Skeletal muscle tissue (tissue), 4 donors: ENCODE measurements at regions not wholly inside any gene's neighbourhood (a gene's known extent, or its start where the extent isn't known, plus 50 kb on each side); places are given as distances from the start of the nearest gene placed in this dataset. TPM values are rescaled to one million over a fixed set of nuclear protein-coding genes. Genes with fewer than 3 reads are reported as not detected.

Experiments used
- H3K27ac ChIP-seq: one replicate; pipeline ENCODE4 v1.7.0; 2013; ENCODE audit warnings: mild to moderate bottlenecking, low read depth, low read length, inconsistent platforms
- H3K27me3 ChIP-seq, 3 donors: one replicate each; pipeline ENCODE4 v1.7.0; 2013; ENCODE audit warnings: low read length in 3 of 3; ENCODE audit not compliant: control insufficient read depth in 3 of 3, insufficient read depth in 3 of 3
- H3K36me3 ChIP-seq, 3 donors: one replicate each; pipeline ENCODE4 v1.7.0; 2013; ENCODE audit warnings: low read length in 3 of 3; ENCODE audit not compliant: control insufficient read depth in 3 of 3, insufficient read depth in 3 of 3
- H3K4me1 ChIP-seq, 3 donors: one replicate each; pipeline ENCODE4 v1.7.0; 2013; ENCODE audit warnings: low read length in 3 of 3, mild to moderate bottlenecking in 3 of 3; ENCODE audit not compliant: control insufficient read depth in 3 of 3, insufficient read depth in 3 of 3
- H3K4me3 ChIP-seq, 3 donors: one replicate each; pipeline ENCODE4 v1.7.0; 2013; ENCODE audit warnings: low read length in 3 of 3
- H3K9ac ChIP-seq, 3 donors: one replicate each; pipeline ENCODE4 v1.7.0; 2013; ENCODE audit warnings: low read length in 3 of 3, mild to moderate bottlenecking in 3 of 3, moderate library complexity in 2 of 3, low read depth in 1 of 3
- H3K9me3 ChIP-seq, 3 donors: one replicate each; pipeline ENCODE4 v1.7.0; 2013; ENCODE audit warnings: low read length in 3 of 3; ENCODE audit not compliant: control insufficient read depth in 3 of 3
- small RNA-seq: library from RNA; depleted of rRNA; stranded (forward); fragments of <200 nt; gene quantifications from one replicate; pipeline ENCODE3, GENCODE V24; 2014
- donor health status: Osteomylitis.

- no peak overlapping the region for H3K27ac ChIP-seq
- no peaks in the 10 kb centered on the region for H3K4me1 ChIP-seq
- no peaks in the 10 kb centered on the region for H3K27me3 ChIP-seq
- no peak overlapping the region for H3K9ac ChIP-seq
- no peaks in the 10 kb centered on the region for H3K36me3 ChIP-seq
- no peaks in the 10 kb centered on the region for H3K9me3 ChIP-seq
- no peak overlapping the region for H3K4me3 ChIP-seq
Observed at GRCh38 chr16:62135911-62136310, 99.7 kb upstream of the CDH8 start.

- Histone ChIP-seq H3K9ac (no peak overlapping the region), H3K4me1 (no peaks in the 10 kb centered on the region), H3K36me3 (no peaks in the 10 kb centered on the region), H3K27me3 (no peaks in the 10 kb centered on the region), H3K4me3 (no peak overlapping the region), H3K9me3 (no peaks in the 10 kb centered on the region), H3K27ac (no peak overlapping the region)
Observed at GRCh38 chr16:62135446-62135845, 99.2 kb upstream of the CDH8 start.

GRCh38 chr16:62130101-62130500 lies 93.9 kb upstream of the CDH8 start:
- H3K27me3 ChIP-seq = no peaks in the 10 kb centered on the region

GRCh38 chr16:62105244-62105643 lies 69.0 kb upstream of the CDH8 start:
- no peak overlapping the region for H3K27ac ChIP-seq
- H3K9ac ChIP-seq = no peak overlapping the region
- H3K27me3 ChIP-seq = no peaks in the 10 kb centered on the region
- H3K36me3 ChIP-seq = no peaks in the 10 kb centered on the region
- no peaks in the 10 kb centered on the region for H3K4me1 ChIP-seq
- no peaks in the 10 kb centered on the region for H3K9me3 ChIP-seq
- H3K4me3 ChIP-seq = no peak overlapping the region

More at GRCh38 chr16:62130101-62130500, 93.9 kb upstream of the CDH8 start:
- H3K4me3 ChIP-seq = no peak overlapping the region
- no peak overlapping the region for H3K9ac ChIP-seq
- H3K36me3 ChIP-seq = no peaks in the 10 kb centered on the region
- H3K4me1 ChIP-seq = no peaks in the 10 kb centered on the region
- H3K9me3 ChIP-seq = no peaks in the 10 kb centered on the region
- no peak overlapping the region for H3K27ac ChIP-seq

- H3K9ac ChIP-seq = no peak overlapping the region
- no peak overlapping the region for H3K27ac ChIP-seq
- H3K4me3 ChIP-seq = no peak overlapping the region
- no peaks in the 10 kb centered on the region for H3K27me3 ChIP-seq
- no peaks in the 10 kb centered on the region for H3K36me3 ChIP-seq
- H3K9me3 ChIP-seq = no peaks in the 10 kb centered on the region
- H3K4me1 ChIP-seq = no peaks in the 10 kb centered on the region
Observed at GRCh38 chr16:62102588-62102987, 66.3 kb upstream of the CDH8 start.

- H3K4me1 ChIP-seq = no peaks in the 10 kb centered on the region
- H3K9me3 ChIP-seq = no peaks in the 10 kb centered on the region
- H3K9ac ChIP-seq = no peak overlapping the region
- H3K27me3 ChIP-seq = no peaks in the 10 kb centered on the region
- H3K4me3 ChIP-seq = no peak overlapping the region
- H3K27ac ChIP-seq = no peak overlapping the region
- H3K36me3 ChIP-seq = no peaks in the 10 kb centered on the region
Observed at GRCh38 chr16:62100651-62101050, 64.4 kb upstream of the CDH8 start.

- Histone ChIP-seq H3K27me3 (no peaks in the 10 kb centered on the region), H3K36me3 (no peaks in the 10 kb centered on the region), H3K4me1 (no peaks in the 10 kb centered on the region), H3K9ac (no peak overlapping the region), H3K4me3 (no peak overlapping the region), H3K27ac (no peak overlapping the region), H3K9me3 (no peaks in the 10 kb centered on the region)
Observed at GRCh38 chr16:62089715-62090114, 53.5 kb upstream of the CDH8 start.

GRCh38 chr16:62088731-62089410 lies 52.6 kb upstream of the CDH8 start:
- H3K27me3 ChIP-seq = no peaks in the 10 kb centered on the region
- H3K4me3 ChIP-seq = no peak overlapping the region
- no peaks in the 10 kb centered on the region for H3K36me3 ChIP-seq
- no peak overlapping the region for H3K27ac ChIP-seq
- no peaks in the 10 kb centered on the region for H3K9me3 ChIP-seq
- H3K9ac ChIP-seq = no peak overlapping the region
- H3K4me1 ChIP-seq = no peaks in the 10 kb centered on the region

Small RNA genes lying in the stretch of these regions (small RNA-seq; reads per million reads assigned to genes)
- gene AC009101.1 (not detected), gene AC009161.2 (not detected), gene AC018846.1 (not detected), gene AC138305.3 (not detected), gene RNU6-21P (not detected)
